ENCODE measurements at regions not wholly inside any gene's neighbourhood (a gene's known extent, or its start where the extent isn't known, plus 50 kb on each side); places are given as distances from the start of the nearest gene placed in this dataset.

DNA sequence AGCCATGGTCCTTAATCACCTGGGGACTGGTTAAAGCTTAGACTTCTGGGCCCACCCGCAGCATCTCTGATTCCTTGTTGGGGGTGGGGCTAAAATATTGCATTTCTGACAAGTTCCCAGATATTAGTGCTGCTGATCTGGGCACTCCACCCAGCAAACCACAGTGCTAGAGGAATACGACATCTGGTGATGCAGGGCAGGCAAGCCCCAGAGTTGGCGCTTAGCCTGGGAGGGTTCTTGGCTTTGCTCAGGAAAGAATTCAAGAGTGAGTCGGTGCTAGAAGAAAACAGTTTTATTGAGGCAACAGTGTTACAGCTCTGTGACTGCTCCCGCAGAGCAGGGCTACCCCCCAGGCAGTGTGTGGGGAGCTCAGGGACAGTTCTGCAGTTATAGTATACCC, 210.7 kb downstream of the TFAP2C start:
- no peaks in the 10 kb centered on the region for H4K20me1 ChIP-seq (ENCODE audit: insufficient read depth, low read length)
- no peaks in the 10 kb centered on the region for H3K36me3 ChIP-seq (replicated peaks; ENCODE audit: low read depth, low read length)

DNA sequence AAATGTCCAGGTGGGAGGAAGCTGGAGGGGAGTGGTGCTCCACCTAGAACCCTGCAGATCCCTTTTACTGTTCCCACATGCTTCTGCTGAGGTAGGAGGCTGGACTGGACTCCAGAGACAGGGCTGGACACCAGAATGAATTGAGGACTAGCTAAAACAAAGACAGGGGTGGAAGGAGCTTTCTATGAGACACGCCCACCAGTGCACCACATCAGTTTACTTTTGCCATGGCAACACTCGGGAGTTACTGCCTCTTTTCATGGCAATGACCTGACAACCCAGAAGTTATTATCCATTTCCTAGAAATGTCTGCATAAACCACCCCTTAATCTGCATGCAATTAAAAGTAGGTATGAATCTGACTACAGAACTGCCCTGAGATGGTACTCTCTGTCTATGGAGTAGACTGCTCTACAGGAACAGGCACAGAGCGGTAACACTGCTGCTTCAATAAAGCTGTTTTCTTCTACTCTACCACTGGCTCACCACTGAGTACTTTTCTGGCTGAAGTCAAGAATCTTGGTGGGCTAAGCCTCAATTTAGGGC, 211.7 kb downstream of the TFAP2C start:
- H3K4me2 ChIP-seq (ENCODE audit: low read length): no peak overlapping the region
- no peak overlapping the region for H2AFZ ChIP-seq (ENCODE audit: low read depth, low read length)
- H3K9ac ChIP-seq (ENCODE audit: low read length): no peak overlapping the region
- H3K79me2 ChIP-seq (ENCODE audit: low read length): no peaks in the 10 kb centered on the region
- H4K20me1 ChIP-seq (ENCODE audit: insufficient read depth, low read length): no peaks in the 10 kb centered on the region
- H3K4me1 ChIP-seq (ENCODE audit: low read length): peaks cover 27% of the 10 kb centered on the region
- H3K9me3 ChIP-seq (ENCODE audit: insufficient read depth, low read length): peaks cover 6% of the 10 kb centered on the region; the same call in 1 of the 2 replicates
- H3K27ac ChIP-seq (ENCODE audit: low read length): no peak overlapping the region
- no peaks in the 10 kb centered on the region for H3K36me3 ChIP-seq (replicated peaks; ENCODE audit: low read depth, low read length)
- TF ChIP-seq, protein P1, sequence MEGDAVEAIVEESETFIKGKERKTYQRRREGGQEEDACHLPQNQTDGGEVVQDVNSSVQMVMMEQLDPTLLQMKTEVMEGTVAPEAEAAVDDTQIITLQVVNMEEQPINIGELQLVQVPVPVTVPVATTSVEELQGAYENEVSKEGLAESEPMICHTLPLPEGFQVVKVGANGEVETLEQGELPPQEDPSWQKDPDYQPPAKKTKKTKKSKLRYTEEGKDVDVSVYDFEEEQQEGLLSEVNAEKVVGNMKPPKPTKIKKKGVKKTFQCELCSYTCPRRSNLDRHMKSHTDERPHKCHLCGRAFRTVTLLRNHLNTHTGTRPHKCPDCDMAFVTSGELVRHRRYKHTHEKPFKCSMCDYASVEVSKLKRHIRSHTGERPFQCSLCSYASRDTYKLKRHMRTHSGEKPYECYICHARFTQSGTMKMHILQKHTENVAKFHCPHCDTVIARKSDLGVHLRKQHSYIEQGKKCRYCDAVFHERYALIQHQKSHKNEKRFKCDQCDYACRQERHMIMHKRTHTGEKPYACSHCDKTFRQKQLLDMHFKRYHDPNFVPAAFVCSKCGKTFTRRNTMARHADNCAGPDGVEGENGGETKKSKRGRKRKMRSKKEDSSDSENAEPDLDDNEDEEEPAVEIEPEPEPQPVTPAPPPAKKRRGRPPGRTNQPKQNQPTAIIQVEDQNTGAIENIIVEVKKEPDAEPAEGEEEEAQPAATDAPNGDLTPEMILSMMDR (IDR thresholded peaks at IDR 0.05; ENCODE audit: low read depth, low read length): no peak
- TF ChIP-seq EZH2phosphoT487 (IDR thresholded peaks at IDR 0.05; ENCODE audit: low read depth): no peak
- no peak overlapping the region for H3K4me3 ChIP-seq (ENCODE audit: low read length)
- H3K27me3 ChIP-seq (ENCODE audit: low read depth, low read length): peaks cover 39% of the 10 kb centered on the region

More for the DNA sequence above, 210.7 kb downstream of the TFAP2C start:
- H3K27ac ChIP-seq (ENCODE audit: low read length): no peak overlapping the region
- H3K9ac ChIP-seq (ENCODE audit: low read length): no peak overlapping the region
- H2AFZ ChIP-seq (ENCODE audit: low read depth, low read length): no peak overlapping the region
- no peaks in the 10 kb centered on the region for H3K79me2 ChIP-seq (ENCODE audit: low read length)
- H3K27me3 ChIP-seq (ENCODE audit: low read depth, low read length): peaks cover 49% of the 10 kb centered on the region
- TF ChIP-seq, protein P1 (IDR thresholded peaks at IDR 0.05; ENCODE audit: low read depth, low read length): no peak
- TF ChIP-seq EZH2phosphoT487 (IDR thresholded peaks at IDR 0.05; ENCODE audit: low read depth): no peak
- no peak overlapping the region for H3K4me3 ChIP-seq (ENCODE audit: low read length)
- H3K4me2 ChIP-seq (ENCODE audit: low read length): no peak overlapping the region
- H3K9me3 ChIP-seq (ENCODE audit: insufficient read depth, low read length): peaks cover 6% of the 10 kb centered on the region; the same call in 1 of the 2 replicates
- H3K4me1 ChIP-seq (ENCODE audit: low read length): peaks cover 17% of the 10 kb centered on the region

DNA sequence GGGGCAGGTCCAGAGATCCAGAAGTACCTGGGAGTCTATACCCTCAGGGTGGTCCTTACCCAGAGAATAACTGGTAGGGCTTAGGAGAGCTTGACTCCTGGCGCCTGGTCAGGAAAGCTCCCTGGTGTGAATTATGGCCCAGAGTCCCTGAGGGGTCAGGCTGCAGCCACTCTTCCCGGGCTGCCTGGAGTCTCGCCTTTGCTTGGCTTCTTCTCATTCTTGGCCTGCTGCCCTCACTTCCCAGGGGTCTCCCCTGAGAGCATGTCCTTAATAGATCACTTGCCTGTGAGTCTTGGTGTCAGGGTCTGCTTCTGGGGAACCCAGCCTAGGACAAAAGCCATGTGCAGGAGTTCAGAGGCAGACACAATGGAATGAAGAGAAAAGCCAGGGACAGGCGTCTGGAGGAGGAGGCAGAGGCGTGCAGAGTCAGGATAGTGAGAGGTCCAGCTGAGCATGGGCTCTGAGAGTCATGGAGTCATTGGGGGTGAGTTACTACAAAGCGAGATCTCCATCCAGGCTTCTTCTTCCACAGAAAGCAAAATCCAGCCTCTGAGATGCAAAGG, 212.3 kb downstream of the TFAP2C start:
- Histone ChIP-seq H3K27me3 (ENCODE audit: low read depth, low read length) (peaks cover 33% of the 10 kb centered on the region), H3K36me3 (replicated peaks; ENCODE audit: low read depth, low read length) (no peaks in the 10 kb centered on the region), H3K4me2 (ENCODE audit: low read length) (no peak overlapping the region), H3K4me1 (ENCODE audit: low read length) (peaks cover 33% of the 10 kb centered on the region), H3K9ac (ENCODE audit: low read length) (no peak overlapping the region), H3K9me3 (ENCODE audit: insufficient read depth, low read length) (peaks cover 6% of the 10 kb centered on the region; the same call in 1 of the 2 replicates), H3K79me2 (ENCODE audit: low read length) (no peaks in the 10 kb centered on the region), H2AFZ (ENCODE audit: low read depth, low read length) (no peak overlapping the region), H3K4me3 (ENCODE audit: low read length) (no peak overlapping the region), H4K20me1 (ENCODE audit: insufficient read depth, low read length) (no peaks in the 10 kb centered on the region), H3K27ac (ENCODE audit: low read length) (no peak overlapping the region)
- TF ChIP-seq, protein P1 (IDR thresholded peaks at IDR 0.05; ENCODE audit: low read depth, low read length): no peak
- no peak for TF ChIP-seq EZH2phosphoT487 (IDR thresholded peaks at IDR 0.05; ENCODE audit: low read depth)

DNA sequence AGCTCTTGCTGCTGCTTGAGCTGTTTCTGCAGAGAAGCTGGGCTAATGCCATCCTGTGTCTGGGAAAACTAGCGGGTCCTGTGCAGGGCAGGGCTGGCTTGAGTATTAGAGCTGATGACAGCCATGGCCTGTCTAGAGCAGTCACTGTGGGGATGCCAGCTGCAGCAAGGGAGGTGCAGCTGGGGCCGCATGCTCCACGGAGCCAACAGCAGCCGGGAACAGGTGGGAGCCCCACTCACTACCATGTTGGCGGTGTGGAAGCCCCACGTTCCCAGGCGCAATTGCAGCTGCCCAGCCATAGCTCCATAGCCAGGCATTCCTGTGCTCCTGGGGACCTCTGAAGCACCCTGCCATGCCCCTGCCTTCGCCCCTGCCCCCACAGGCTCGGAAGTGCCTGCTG, 212.9 kb downstream of the TFAP2C start:
- no peak overlapping the region for H3K27ac ChIP-seq (ENCODE audit: low read length)
- H3K4me2 ChIP-seq (ENCODE audit: low read length): no peak overlapping the region
- H3K9me3 ChIP-seq (ENCODE audit: insufficient read depth, low read length): peaks cover 6% of the 10 kb centered on the region; the same call in 1 of the 2 replicates
- no peak for TF ChIP-seq EZH2phosphoT487 (IDR thresholded peaks at IDR 0.05; ENCODE audit: low read depth)
- TF ChIP-seq, protein P1 (IDR thresholded peaks at IDR 0.05; ENCODE audit: low read depth, low read length): no peak
- H3K27me3 ChIP-seq (ENCODE audit: low read depth, low read length): peaks cover 27% of the 10 kb centered on the region
- no peak overlapping the region for H3K4me3 ChIP-seq (ENCODE audit: low read length)
- no peak overlapping the region for H2AFZ ChIP-seq (ENCODE audit: low read depth, low read length)
- peaks cover 40% of the 10 kb centered on the region for H3K4me1 ChIP-seq (ENCODE audit: low read length)
- no peaks in the 10 kb centered on the region for H4K20me1 ChIP-seq (ENCODE audit: insufficient read depth, low read length)
- no peak overlapping the region for H3K9ac ChIP-seq (ENCODE audit: low read length)
- H3K79me2 ChIP-seq (ENCODE audit: low read length): no peaks in the 10 kb centered on the region
- H3K36me3 ChIP-seq (replicated peaks; ENCODE audit: low read depth, low read length): no peaks in the 10 kb centered on the region
